ENCODE measurements at regions not wholly inside any gene's neighbourhood (a gene's known extent, or its start where the extent isn't known, plus 50 kb on each side); places are given as distances from the start of the nearest gene placed in this dataset.

DNA sequence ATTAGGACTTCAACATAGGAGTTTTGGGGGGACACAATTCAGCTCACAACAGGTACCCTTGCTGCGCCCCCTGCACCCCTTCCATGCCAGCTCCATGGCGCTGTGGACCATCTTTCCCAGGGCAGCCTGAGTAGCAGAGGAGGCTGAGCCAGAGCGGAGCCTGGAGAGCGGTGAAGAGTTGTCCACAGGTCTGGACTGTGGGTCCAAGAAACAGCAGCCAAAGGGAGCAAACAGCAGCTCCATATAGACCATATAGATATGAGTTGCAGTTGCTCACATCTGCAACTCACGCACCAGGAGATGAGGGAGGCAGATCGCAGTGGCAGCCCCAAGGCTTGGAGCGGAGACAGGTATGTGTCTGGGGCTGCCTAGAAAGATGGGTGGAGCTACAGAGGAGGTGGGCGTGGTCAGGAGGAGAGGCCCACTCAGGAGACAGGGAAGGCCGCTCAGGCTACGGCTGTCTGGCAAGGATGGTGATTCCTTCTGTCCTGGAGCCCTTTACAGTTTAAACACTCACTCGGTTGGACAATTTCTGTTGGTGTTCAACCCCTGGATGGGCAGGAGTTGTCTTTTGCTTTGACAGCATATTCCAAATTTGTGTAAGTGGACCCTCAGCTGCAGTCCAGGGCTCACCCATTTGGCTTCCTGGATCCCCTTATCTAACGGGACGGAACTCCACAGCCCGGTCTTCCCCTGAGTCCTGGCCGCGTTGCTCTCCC lies 155.1 kb downstream of the LPIN1 start:
- Mint-ChIP-seq H3K4me3 (ENCODE audit: unreplicated experiment) (no peak overlapping the region), H3K9me3 (ENCODE audit: low read depth) (no peaks in the 10 kb centered on the region), H3K36me3 (ENCODE audit: low read depth) (no peaks in the 10 kb centered on the region), H3K27me3 (ENCODE audit: low read depth) (peaks cover 14% of the 10 kb centered on the region), H3K27ac (ENCODE audit: unreplicated experiment) (no peak overlapping the region), H3K4me1 (ENCODE audit: low read depth) (no peaks in the 10 kb centered on the region)
- TF ChIP-seq, protein P1, sequence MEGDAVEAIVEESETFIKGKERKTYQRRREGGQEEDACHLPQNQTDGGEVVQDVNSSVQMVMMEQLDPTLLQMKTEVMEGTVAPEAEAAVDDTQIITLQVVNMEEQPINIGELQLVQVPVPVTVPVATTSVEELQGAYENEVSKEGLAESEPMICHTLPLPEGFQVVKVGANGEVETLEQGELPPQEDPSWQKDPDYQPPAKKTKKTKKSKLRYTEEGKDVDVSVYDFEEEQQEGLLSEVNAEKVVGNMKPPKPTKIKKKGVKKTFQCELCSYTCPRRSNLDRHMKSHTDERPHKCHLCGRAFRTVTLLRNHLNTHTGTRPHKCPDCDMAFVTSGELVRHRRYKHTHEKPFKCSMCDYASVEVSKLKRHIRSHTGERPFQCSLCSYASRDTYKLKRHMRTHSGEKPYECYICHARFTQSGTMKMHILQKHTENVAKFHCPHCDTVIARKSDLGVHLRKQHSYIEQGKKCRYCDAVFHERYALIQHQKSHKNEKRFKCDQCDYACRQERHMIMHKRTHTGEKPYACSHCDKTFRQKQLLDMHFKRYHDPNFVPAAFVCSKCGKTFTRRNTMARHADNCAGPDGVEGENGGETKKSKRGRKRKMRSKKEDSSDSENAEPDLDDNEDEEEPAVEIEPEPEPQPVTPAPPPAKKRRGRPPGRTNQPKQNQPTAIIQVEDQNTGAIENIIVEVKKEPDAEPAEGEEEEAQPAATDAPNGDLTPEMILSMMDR (IDR thresholded peaks at IDR 0.05) = no peak
- DNase-seq (ENCODE audit: low spot score) = no peak

GRCh38 chr2:11903085-11903606 lies 156.7 kb downstream of the LPIN1 start:
- peaks cover 14% of the 10 kb centered on the region for H3K27me3 Mint-ChIP-seq (ENCODE audit: low read depth)
- no peak for DNase-seq (ENCODE audit: low spot score)
- H3K4me1 Mint-ChIP-seq (ENCODE audit: low read depth) = no peaks in the 10 kb centered on the region
- no peaks in the 10 kb centered on the region for H3K36me3 Mint-ChIP-seq (ENCODE audit: low read depth)
- TF ChIP-seq, protein P1 (IDR thresholded peaks at IDR 0.05) = no peak
- H3K27ac Mint-ChIP-seq (ENCODE audit: unreplicated experiment) = no peak overlapping the region
- no peak overlapping the region for H3K4me3 Mint-ChIP-seq (ENCODE audit: unreplicated experiment)
- H3K9me3 Mint-ChIP-seq (ENCODE audit: low read depth) = peaks cover 3% of the 10 kb centered on the region

- DNase-seq (ENCODE audit: low spot score) = no peak
- H3K27ac Mint-ChIP-seq (ENCODE audit: unreplicated experiment) = no peak overlapping the region
- TF ChIP-seq, protein P1 (IDR thresholded peaks at IDR 0.05) = no peak
- H3K9me3 Mint-ChIP-seq (ENCODE audit: low read depth) = peaks cover 3% of the 10 kb centered on the region
- H3K27me3 Mint-ChIP-seq (ENCODE audit: low read depth) = peaks cover 14% of the 10 kb centered on the region
- no peaks in the 10 kb centered on the region for H3K4me1 Mint-ChIP-seq (ENCODE audit: low read depth)
- H3K36me3 Mint-ChIP-seq (ENCODE audit: low read depth) = no peaks in the 10 kb centered on the region
- H3K4me3 Mint-ChIP-seq (ENCODE audit: unreplicated experiment) = no peak overlapping the region
These were observed 157.6 kb downstream of the LPIN1 start for GRCh38 chr2:11904029-11904428.

GRCh38 chr2:11904941-11905340 lies 158.5 kb downstream of the LPIN1 start:
- Mint-ChIP-seq H3K27me3 (ENCODE audit: low read depth) (peaks cover 14% of the 10 kb centered on the region), H3K4me1 (ENCODE audit: low read depth) (no peaks in the 10 kb centered on the region), H3K4me3 (ENCODE audit: unreplicated experiment) (no peak overlapping the region), H3K36me3 (ENCODE audit: low read depth) (no peaks in the 10 kb centered on the region), H3K9me3 (ENCODE audit: low read depth) (peaks cover 3% of the 10 kb centered on the region), H3K27ac (ENCODE audit: unreplicated experiment) (no peak overlapping the region)
- TF ChIP-seq, protein P1 (IDR thresholded peaks at IDR 0.05) = no peak
- DNase-seq (ENCODE audit: low spot score) = no peak

GRCh38 chr2:11907190-11907589 lies 160.8 kb downstream of the LPIN1 start:
- TF ChIP-seq, protein P1 (IDR thresholded peaks at IDR 0.05) = no peak
- Mint-ChIP-seq H3K27me3 (ENCODE audit: low read depth) (peaks cover 14% of the 10 kb centered on the region), H3K9me3 (ENCODE audit: low read depth) (peaks cover 3% of the 10 kb centered on the region), H3K27ac (ENCODE audit: unreplicated experiment) (no peak overlapping the region), H3K4me3 (ENCODE audit: unreplicated experiment) (no peak overlapping the region), H3K4me1 (ENCODE audit: low read depth) (no peaks in the 10 kb centered on the region), H3K36me3 (ENCODE audit: low read depth) (no peaks in the 10 kb centered on the region)
- DNase-seq (ENCODE audit: low spot score) = no peak

Data from chondrocyte (in vitro differentiated cells).